TTC549 (cell line): ENCODE measurements at regions not wholly inside any gene's neighbourhood (a gene's known extent, or its start where the extent isn't known, plus 50 kb on each side); places are given as distances from the start of the nearest gene placed in this dataset.
"Not testable (repeated sequence)": the region's sequence is repeated elsewhere in the genome, so short reads cannot be mapped to it uniquely, and the experiment has no call there.

Experiments used
- FAIRE-seq: peaks from 2 replicates; lab custom pipeline; 2012; peaks lifted over from hg19 to GRCh38; lab: Jason Lieb, UNC

GRCh38 chr5:42989190-42989589 is 50.9 kb downstream of the ANXA2R start:
- FAIRE-seq = no peak

- FAIRE-seq = no peak
Observed at GRCh38 chr5:42988568-42988967, 51.6 kb downstream of the ANXA2R start.

- FAIRE-seq = no peak
Observed at GRCh38 chr5:42985129-42986037, 54.7 kb downstream of the ANXA2R start.

GRCh38 chr5:42984307-42984706 is 55.8 kb downstream of the ANXA2R start:
- no peak for FAIRE-seq

DNA sequence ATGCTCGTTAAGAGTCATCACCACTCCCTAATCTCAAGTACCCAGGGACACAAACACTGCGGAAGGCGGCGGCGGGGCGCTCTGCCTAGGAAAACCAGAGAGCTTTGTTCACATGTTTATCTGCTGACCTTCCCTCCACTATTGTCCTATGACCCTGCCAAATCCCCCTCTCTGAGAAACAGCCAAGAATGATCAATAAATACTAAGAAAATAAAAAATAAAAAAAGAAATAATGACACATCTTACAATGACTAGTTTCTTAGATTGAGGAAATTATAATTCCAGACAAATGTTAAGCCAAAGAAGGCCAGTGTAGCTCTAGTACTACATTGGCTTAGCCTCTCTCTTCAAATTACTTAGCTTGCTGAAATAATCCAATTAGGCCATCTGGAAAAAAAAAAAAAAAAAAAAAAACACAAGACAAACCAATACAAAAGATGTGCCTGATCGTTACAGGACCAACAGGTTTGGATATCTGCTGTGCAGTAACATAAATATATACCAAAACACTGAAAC is 58.0 kb downstream of the ANXA2R start:
- no peak for FAIRE-seq

GRCh38 chr5:42981417-42982106 is 58.6 kb downstream of the ANXA2R start:
- not testable (repeated sequence) for FAIRE-seq

DNA sequence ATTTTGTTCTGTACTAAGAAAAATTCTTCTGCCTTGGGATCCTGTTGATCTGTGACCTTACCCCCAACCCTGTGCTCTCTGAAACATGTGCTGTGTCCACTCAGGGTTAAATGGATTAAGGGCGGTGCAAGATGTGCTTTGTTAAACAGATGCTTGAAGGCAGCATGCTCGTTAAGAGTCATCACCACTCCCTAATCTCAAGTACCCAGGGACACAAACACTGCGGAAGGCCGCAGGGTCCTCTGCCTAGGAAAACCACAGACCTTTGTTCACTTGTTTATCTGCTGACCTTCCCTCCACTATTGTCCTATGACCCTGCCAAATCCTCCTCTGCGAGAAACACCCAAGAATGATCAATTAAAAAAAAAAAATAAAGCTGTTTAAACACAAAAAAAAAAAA is 59.1 kb downstream of the ANXA2R start:
- not testable (repeated sequence) for FAIRE-seq

DNA sequence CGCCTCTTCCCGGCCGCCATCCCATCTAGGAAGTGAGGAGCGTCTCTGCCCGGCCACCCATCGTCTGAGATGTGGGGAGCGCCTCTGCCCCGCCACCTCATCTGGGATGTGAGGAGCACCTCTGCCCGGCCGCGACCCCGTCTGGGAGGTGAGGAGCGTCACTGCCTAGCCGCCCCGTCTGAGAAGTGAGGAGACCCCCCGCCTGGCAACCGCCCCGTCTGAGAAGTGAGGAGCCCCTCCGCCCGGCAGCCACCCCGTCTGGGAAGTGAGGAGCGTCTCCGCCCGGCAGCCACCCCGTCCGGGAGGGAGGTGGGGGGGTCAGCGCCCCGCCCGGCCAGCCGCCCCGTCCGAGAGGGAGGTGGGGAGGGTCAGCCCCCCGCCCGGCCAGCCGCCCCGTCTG is 59.7 kb downstream of the ANXA2R start:
- FAIRE-seq = not testable (repeated sequence)

- FAIRE-seq = not testable (repeated sequence)
Observed at GRCh38 chr5:42979242-42979641, 60.9 kb downstream of the ANXA2R start.

DNA sequence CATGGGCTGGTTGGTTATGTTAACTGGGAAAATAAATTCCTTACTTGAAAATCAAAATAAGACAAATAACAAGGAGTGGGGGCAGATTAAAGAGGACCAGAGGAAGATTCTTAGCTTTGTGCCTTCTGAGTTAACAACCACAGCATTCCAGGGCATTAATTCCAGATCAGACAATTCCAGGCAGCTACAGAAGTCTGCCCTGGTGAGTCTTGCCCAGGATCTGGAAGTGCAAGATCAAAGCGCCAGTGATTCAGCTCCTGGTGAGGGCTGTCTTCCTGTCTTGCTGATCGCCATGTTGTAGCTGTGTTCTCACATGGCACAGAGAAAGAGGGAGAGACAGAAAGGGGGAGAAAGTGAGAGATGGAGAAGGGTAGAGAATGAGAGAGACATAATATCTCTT is 65.6 kb downstream of the ANXA2R start:
- no peak for FAIRE-seq

DNA sequence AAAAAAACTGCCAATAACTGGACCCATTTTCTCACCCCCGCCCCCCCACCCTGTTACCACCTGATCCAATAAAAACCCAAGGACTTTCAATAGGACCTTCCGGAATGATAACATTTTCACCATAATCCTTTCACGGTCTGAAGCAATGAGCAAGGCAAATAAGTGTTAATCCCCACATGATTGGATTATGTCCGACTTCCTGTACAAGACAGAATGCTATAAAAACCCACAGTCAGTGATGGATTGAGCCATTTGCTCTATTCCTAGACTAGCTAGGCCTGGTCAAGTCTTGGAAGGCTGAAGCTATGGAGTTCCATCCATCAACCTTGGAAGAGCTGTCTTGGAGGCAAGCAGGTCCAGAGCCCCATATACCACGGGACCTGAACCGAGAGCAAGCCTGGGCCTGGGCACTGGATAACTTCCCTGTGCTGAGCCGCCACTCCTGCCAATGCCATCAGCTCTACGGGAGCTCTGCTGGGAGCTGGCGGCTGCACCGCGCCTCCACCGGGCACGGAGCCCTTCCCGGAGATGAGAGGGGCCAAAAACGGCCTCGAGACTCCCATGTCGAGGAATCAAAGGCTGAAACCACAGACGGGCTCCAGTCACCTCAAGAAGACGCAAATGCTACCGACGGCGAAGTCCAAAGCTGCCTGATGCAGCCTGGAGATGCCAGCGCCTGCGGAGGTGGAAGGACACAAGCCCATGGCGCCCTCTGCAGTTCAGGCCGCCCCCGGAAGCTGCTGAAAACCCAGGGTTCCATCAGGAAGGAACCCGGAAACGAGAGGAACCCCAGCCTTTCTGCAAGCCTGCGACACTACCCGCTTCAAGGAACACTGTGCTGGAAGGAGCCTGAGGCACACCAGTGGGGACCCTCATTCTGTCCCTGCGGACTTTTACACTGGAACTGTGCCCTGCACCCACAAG is 69.2 kb downstream of the ANXA2R start:
- no peak for FAIRE-seq

- no peak for FAIRE-seq
Observed at GRCh38 chr5:42965934-42966333, 74.2 kb downstream of the ANXA2R start.

DNA sequence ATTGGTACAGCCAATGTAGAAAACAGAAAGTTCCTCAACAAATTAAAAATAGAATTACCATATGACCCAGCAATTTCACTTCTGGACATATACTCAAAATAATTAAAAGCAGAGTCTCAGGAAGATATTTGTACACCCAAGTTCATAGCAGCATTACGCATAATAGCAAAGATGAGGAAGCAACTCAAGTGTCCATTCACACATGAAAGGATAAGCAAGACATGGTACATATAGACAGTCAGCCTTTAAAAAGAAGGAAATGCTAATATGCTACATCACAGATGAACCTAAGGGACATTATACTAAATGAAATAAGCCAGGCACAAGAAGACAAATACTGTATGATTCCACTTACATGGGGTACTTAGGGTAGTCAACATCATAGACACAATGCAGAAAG is 76.7 kb downstream of the ANXA2R start:
- no peak for FAIRE-seq

DNA sequence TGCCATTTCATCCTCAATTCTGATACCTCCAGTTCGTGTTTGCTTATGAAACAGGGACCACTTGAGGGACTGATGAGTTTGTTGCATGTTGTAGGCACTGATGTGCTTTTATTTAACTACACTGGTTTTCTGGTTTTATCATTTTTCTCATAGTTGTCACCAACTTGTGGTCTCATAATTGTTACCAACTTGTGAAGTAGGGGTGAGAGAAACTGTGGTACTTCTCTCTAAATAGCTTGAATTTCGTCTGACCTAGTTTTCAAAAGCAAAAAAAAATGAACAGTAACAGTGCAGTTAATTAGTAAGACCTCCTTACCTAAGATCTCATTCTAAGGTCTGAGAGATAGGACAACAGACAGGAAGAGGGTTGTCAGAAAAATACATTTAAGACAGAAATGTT is 78.0 kb downstream of the ANXA2R start:
- no peak for FAIRE-seq

- no peak for FAIRE-seq
Observed at GRCh38 chr5:42960506-42960905, 79.6 kb downstream of the ANXA2R start.

DNA sequence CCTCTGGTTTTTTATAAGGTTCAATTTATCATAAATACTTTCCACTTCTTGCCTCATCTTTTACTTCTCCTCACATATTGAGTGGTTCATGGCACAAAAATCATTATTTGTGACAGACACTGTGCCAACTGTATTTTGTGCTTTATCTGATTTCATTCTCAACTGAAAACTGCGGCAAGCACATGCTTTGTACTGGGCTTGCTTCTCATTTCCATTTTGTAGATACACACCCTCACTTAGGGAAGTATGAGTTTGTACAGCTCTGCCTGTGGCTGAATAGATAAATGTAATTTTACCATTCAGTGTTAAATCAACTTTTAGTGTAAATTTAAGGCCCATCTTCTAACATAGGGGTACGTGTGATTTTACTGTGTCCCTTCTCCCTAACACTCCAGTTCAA is 83.6 kb downstream of the ANXA2R start:
- no peak for FAIRE-seq

- FAIRE-seq = no peak
Observed at GRCh38 chr5:42953041-42953440, 87.1 kb downstream of the ANXA2R start.

GRCh38 chr5:42952578-42952974 is 87.5 kb downstream of the ANXA2R start:
- FAIRE-seq = no peak

GRCh38 chr5:42951293-42951840 is 88.8 kb downstream of the ANXA2R start:
- no peak for FAIRE-seq

- FAIRE-seq = no peak
Observed at GRCh38 chr5:42950456-42951292, 89.4 kb downstream of the ANXA2R start.

GRCh38 chr5:42950116-42950455 is 90.0 kb downstream of the ANXA2R start:
- FAIRE-seq = no peak
